Activated CD4-positive, alpha-beta T cell treated with anti-CD3 and anti-CD28 coated beads, Interleukin-2, amount 50 U/mL, for 16 hours (primary cell): ENCODE measurements at regions not wholly inside any gene's neighbourhood (a gene's known extent, or its start where the extent isn't known, plus 50 kb on each side); places are given as distances from the start of the nearest gene placed in this dataset.
A peak's percentile ranks its signal among the peaks of the same experiment; 100 is the strongest.

Experiments
- DNase-seq: peaks from one replicate; pipeline ENCODE4 v3.0.0-alpha.2; 2020

DNA sequence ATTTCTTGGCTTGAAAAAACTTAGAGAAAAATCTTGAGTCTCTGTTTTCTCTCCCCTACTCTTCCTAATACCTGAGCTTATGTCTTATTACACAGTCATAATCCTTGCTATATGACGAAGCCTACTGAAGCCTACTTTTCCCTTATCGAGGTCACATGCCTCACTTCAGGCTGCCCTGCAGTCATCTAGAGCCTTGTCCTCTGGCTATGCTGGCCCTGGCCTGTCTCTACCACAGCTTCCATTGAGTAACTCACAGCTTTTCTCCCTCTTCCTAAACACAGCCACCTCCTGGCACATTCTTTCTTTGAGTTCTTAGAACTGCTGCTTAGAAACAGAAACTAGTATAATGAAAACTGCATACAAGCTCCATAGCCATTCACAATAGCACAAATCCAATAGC, 1698.3 kb downstream of the STIM2 start:
- DNase-seq: no peak

- DNase-seq: no peak
These were observed 1702.3 kb downstream of the STIM2 start for GRCh38 chr4:28562913-28563312.

DNA sequence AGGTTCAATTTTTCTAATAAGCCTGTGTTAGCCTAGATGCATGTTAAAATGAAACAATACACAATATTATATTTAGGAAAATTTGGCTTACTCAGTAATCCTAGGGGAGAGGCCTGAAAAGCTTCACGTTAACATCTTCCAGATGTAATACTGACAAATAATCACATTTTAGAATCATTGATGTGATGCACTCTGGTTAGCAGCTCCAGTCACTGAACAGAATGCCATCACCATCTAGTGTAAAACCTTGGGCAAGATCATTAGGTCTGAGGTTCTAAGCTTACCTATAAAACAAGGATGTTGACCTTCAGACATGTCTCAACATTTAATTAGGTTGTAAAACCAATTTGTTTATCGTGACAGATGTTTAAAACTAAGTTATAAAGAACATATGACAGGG, 1704.8 kb downstream of the STIM2 start:
- DNase-seq: no peak

DNA sequence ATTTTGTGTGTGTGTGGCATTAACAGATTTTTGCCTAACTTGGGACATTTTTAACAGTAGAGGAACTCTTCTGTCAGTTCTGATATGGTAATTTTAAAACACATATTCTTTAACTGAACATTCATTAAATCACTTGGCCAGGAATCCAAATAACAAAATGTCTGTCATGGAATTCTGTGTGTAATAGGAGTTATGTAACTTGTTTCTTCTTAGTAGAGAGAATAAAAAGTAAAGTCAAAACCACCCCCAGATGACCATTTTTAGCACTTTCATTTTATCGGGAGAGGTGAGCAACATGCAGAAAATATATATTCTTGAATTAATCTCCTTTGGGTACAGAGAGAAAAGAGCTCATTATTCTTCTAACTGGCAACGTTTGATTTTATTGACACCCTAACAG, 1740.3 kb downstream of the STIM2 start:
- DNase-seq: no peak

DNA sequence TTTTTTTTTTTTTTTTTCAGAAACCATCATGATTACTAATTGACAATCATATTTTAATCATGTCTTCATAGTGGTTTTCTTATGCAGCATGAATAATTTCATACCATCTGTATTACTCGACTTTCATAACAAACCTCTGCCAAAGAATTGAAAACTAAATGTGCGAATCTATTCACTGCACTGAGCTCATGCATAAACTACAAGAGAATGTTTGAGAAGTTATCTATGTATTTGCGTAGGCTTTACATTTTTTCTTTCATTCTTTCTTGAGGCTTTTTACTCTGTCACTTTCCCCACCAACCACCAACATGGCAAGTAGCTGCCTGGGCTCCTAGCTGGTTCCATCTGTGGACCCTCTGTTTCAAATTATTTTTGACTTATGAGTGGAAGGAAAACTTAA, 1761.0 kb downstream of the STIM2 start:
- DNase-seq: no peak

- DNase-seq: no peak
These were observed 1776.3 kb downstream of the STIM2 start for GRCh38 chr4:28636971-28637370.

DNA sequence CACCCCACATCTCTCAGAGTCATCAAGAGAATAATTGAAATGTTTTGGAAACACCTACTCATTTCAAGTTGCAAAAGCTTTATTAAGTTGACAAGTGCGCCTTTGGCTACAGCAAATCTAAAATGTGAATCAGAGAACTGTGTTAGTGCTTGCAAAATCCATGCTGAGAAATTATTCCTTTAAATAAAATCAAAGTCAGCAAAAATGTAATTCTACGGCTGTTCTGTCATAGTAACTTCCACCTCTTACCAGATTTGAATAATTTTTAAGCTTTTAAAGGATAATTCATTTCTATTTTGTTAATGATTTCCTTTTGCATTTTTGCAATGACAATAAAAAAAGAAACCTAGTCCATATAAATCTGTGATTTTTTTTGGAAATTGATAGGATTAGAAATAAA, 1779.1 kb downstream of the STIM2 start:
- no peak for DNase-seq

DNA sequence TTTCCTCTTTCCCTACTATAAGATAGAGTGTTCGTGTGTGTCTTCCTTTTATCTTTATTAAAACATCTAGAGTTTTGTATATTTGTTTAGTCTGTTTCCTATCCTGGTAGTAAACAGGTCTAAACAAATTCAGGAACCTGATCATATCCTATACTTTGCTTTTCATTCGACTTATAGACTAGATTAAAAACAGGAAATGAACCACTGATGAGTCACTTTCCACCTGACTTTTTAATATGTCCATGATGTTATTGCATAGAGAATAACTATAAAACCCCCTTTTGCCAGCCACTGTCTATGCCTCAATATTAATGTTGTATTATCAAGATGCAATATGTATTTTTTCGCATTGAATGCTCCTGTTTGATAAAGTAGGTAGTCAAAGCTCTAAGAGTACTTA, 1794.0 kb downstream of the STIM2 start:
- DNase-seq: no peak

GRCh38 chr4:28665306-28665705, 1804.7 kb downstream of the STIM2 start:
- no peak for DNase-seq

- DNase-seq: no peak
These were observed 1814.9 kb downstream of the STIM2 start for GRCh38 chr4:28675582-28675981.

- DNase-seq: no peak
These were observed 1817.2 kb downstream of the STIM2 start for GRCh38 chr4:28677808-28678207.

DNA sequence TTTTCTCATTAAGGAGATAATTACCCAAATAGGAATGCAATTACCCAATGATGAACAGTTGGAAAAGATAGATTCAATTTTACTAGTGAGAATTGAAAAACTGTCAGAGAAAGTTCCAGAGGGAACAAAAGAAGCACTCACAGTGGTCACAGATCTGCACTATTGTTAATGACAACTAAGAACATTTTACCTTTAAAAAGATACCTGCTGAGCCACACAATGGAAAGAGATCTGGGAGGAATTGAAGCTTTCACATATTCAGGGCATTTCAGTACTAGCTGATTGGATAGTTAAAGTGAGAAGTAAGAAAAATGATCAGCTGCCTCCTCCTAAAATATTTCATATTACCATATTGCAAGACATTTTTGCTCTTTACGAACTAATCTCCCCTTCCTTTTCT, 1822.2 kb downstream of the STIM2 start:
- DNase-seq: no peak

- peak; percentile 5 for DNase-seq
These were observed 1826.0 kb downstream of the STIM2 start for GRCh38 chr4:28686618-28687017.

- no peak for DNase-seq
These were observed 1830.2 kb downstream of the STIM2 start for GRCh38 chr4:28690890-28691289.

DNA sequence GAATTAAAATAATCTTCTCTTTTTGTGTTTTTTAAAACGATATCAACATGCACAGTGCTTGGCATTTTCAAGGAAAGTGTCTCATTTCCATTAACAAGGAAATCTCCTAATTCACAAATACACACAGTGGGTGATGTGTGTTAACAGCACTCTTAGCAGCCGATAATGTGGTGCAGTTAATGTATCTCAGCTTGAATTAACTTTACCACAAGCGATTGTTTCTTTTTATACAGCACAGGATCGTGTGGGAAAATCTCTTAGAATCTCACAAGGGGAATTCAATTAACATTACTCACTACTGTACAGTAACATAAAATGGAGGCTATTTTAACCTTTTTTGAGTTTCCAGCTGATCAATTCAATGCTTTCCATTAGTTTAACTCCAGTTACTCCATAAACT, 1841.9 kb downstream of the STIM2 start:
- no peak for DNase-seq

GRCh38 chr4:28709891-28710290, 1849.2 kb downstream of the STIM2 start:
- no peak for DNase-seq

DNA sequence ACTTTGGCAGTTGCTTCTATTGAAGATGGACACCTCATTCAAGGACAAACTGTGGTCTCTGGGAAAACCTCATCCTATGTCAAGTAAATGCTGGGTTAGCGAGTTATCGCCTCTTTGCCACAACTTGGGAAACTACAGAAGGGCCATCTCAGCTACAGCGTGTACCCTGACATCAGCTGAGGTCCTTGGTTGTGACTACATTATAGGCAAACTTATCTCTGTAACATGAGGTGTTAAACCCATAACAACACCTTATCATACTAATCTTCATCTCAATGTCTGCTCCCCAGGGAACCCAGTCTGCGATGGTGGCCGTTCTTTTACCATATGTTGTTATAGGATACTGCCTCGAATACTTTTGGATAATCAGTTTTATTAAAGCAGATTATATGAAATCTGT, 1862.7 kb downstream of the STIM2 start:
- no peak for DNase-seq

GRCh38 chr4:28724239-28724638, 1863.6 kb downstream of the STIM2 start:
- DNase-seq: no peak

DNA sequence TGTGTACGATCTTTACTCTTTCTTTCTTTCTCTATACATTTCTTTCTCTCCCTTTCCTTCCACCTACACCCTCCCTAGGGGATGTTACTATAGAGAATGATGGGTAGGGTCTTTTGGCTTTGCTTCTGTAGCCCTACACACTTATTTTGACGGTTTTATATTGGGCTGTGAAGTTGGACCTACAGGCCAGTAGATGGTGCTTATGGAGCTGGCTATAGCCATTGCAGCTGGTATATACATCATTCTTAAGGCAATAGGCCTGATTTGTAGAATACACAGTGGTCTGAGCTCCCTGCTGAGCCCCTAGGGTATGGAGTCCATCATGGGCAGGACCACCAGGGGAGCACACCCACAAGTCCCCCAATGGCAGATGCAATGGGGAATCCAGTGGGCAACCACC, 1869.7 kb downstream of the STIM2 start:
- DNase-seq: no peak

DNA sequence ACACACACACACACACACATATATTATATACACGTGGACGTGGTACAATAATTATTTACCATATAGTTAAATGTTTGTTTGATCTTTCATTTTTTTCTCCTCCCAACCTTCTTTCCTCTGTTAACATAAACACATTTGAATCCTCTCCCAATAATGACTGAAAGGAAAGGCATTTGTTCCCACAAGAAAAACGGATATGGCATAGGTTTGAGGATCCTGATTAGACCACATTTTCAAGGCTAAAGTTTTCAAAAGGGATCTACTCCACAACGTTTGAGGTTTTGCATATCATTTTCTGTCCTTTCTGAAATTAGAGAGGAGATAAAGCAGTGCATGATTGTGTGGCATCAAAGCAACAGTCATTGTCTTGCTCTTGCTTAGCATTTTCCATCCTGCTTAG, 1883.4 kb downstream of the STIM2 start:
- DNase-seq: no peak

DNA sequence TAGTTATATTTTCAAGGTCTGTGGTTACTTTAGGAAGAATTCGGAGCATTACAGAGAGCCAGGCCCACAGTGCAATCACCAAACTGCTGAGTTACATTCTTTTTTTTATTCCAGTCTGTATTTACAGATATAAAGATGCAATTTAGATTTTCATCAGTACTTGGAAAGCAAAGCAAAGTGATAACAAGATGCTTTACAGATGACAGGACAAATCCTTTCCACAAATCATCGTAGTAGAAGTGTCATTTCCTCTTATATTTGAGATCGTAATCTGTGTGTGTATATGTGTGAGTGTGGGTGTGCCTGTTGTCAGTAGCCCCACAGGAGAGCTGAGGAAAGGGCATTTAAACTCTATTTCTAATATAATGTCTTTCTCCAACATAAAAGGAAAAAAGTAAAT, 1893.7 kb downstream of the STIM2 start:
- DNase-seq: no peak

DNA sequence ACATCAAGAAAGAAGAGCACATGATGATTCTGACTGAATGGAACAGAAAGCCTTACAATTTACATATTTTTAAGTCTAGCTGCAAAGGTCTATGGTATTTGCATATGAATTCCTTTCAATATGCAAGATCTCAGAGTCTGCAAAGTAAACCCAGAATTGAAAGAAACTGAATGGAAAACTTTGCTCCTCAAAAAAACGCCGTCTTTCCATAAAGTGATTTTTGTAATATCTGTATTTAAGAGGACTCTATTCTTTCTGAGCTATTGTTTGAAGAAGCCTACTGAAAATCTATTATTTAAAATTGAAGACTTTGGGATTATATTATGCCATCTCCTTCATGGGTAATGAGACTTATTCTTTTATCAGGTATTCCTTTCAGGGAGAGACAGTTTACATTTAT, 1894.4 kb downstream of the STIM2 start:
- DNase-seq: no peak

- DNase-seq: no peak
These were observed 1898.4 kb downstream of the STIM2 start for GRCh38 chr4:28759064-28759463.

GRCh38 chr4:28760003-28760402, 1899.4 kb downstream of the STIM2 start:
- DNase-seq: no peak

DNA sequence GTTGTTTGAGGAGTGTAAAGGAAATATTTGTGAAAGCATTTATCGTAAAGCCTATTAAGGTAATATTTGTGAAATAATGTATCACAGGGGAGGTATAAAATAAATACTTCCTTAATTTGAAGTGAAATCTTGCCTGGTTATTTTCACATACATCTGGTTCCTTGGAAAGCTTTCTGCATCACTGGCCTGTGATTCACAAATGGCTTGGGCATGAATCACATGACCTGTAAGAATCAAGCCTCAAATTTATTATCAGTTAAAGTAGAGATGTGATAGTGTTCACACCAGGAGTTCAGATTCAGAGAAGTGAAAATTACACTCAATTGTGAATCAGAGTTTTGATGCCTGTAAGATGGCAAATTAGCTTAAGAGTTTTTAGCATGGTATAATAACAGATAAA, 1911.4 kb downstream of the STIM2 start:
- no peak for DNase-seq

GRCh38 chr4:28772788-28773187, 1912.1 kb downstream of the STIM2 start:
- DNase-seq: no peak
